ENCODE measurements at regions not wholly inside any gene's neighbourhood (a gene's known extent, or its start where the extent isn't known, plus 50 kb on each side); places are given as distances from the start of the nearest gene placed in this dataset.
A peak's percentile ranks its signal among the peaks of the same experiment; 100 is the strongest.

GRCh38 chr4:57168982-57169381 lies 58.8 kb upstream of the IGFBP7 start (continued):
- TF ChIP-seq ZNF462 (CRISPR knock-in tag; IDR thresholded peaks at IDR 0.05) = no peak

GRCh38 chr4:57163530-57164459 lies 53.6 kb upstream of the IGFBP7 start:
- Histone ChIP-seq H4K20me1 (replicated peaks; ENCODE audit: insufficient read depth) (no peaks in the 10 kb centered on the region), H3K36me3 (ENCODE audit: insufficient read depth) (no peaks in the 10 kb centered on the region), H3K4me2 (peak overlapping the region; percentile 94), H3K4me3 (peak overlapping the region; percentile 75), H2AFZ (peak overlapping the region; percentile 96), H3K27me3 (ENCODE audit: insufficient read depth) (peaks cover 10% of the 10 kb centered on the region), H3K9me2 (ENCODE audit: insufficient read depth) (no peaks in the 10 kb centered on the region), H3K4me1 (ENCODE audit: insufficient read depth) (peaks cover 9% of the 10 kb centered on the region), H3K79me2 (replicated peaks; ENCODE audit: insufficient read depth) (no peaks in the 10 kb centered on the region), H3F3A (replicated peaks; ENCODE audit: low read depth) (no peaks in the 10 kb centered on the region), H3K27ac (ENCODE audit: low read depth) (no peak overlapping the region)
- H3K36me3 Mint-ChIP-seq (ENCODE audit: low read depth) = no peaks in the 10 kb centered on the region
- peaks cover 13% of the 10 kb centered on the region; the same call in 2 of the 3 replicates for H3K9me3 Mint-ChIP-seq
- ATAC-seq (peak; percentile 93), DNase-seq (ENCODE audit: low spot score) (peak; percentile 91)
- peaks cover 11% of the 10 kb centered on the region for H3K4me1 Mint-ChIP-seq
- H3K27ac Mint-ChIP-seq = peak overlapping the region; percentile 76; the same call in 1 of the 2 replicates
- peaks cover 17% of the 10 kb centered on the region for H3K27me3 Mint-ChIP-seq (ENCODE audit: insufficient read depth, low read depth, poor library complexity)
- 0 out of 2 replicates have a peak, but pooled peaks have one; percentile 28 for TF ChIP-seq ZNF331 (CRISPR knock-in tag; IDR thresholded peaks at IDR 0.05; ENCODE audit: low read depth)
- TF ChIP-seq CTCF (conservative IDR thresholded peaks at IDR 0.05; ENCODE audit: low read depth in 2 of 2) = peak; percentile 59 to 99
- no peak for TF ChIP-seq EZH2phosphoT487 (IDR thresholded peaks at IDR 0.05; ENCODE audit: unreplicated experiment)
- no peak for TF ChIP-seq POLR2AphosphoS5 (IDR thresholded peaks at IDR 0.05; ENCODE audit: low read depth)
- no peak for TF ChIP-seq EZH2 (IDR thresholded peaks at IDR 0.05; ENCODE audit: low read depth, unreplicated experiment)
- TF ChIP-seq REST (IDR thresholded peaks at IDR 0.05; ENCODE audit: unreplicated experiment) = no peak
- TF ChIP-seq JUNB (IDR thresholded peaks at IDR 0.05; ENCODE audit: unreplicated experiment) = no peak
- TF ChIP-seq CREB1 (CRISPR knock-in tag; IDR thresholded peaks at IDR 0.05; ENCODE audit: low read depth) = peak; percentile 56
- 0 out of 2 replicates have a peak, but pooled peaks have one; percentile 45 for TF ChIP-seq ZNF114 (CRISPR knock-in tag; IDR thresholded peaks at IDR 0.05)
- H3K4me3 Mint-ChIP-seq = peak overlapping the region; percentile 74

Data from GM23338 (cell line).